ENCODE measurements at regions not wholly inside any gene's neighbourhood (a gene's known extent, or its start where the extent isn't known, plus 50 kb on each side); places are given as distances from the start of the nearest gene placed in this dataset.

DNA sequence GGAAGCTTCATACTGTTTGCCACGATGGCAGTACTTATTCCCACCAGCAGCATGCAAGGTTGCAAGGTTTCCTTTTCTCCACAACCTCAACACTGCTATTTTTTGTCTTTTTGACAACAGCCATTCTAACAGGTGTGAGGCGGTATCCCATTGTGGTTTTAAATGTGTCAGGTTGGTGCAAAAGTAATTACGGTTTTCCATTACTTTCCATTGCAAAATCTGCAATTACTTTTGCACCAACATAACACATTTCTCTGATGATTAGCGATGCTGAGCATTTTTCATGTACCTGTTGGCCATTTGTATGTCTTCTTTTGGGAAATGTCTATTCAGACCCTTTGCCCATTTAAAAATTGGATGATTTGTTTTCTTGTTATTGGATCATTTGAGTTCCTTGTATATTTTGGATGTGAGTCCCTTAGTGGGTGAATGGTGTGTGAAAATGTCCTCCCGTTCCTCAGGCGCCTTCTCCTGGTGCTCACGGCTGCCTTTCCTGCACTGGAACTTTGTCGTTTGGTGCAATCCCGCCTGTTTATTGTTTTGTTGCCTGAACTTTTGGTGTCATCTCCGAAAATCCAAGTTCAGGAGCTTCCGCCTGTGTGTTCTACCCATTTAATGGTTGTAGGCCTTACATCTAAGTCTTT is 213.6 kb downstream of the KIF26A start:
- TF ChIP-seq ZNF670 (tag by site-specific recombination; IDR thresholded peaks at IDR 0.05; ENCODE audit: low read depth): no peak
- TF ChIP-seq, protein P1, sequence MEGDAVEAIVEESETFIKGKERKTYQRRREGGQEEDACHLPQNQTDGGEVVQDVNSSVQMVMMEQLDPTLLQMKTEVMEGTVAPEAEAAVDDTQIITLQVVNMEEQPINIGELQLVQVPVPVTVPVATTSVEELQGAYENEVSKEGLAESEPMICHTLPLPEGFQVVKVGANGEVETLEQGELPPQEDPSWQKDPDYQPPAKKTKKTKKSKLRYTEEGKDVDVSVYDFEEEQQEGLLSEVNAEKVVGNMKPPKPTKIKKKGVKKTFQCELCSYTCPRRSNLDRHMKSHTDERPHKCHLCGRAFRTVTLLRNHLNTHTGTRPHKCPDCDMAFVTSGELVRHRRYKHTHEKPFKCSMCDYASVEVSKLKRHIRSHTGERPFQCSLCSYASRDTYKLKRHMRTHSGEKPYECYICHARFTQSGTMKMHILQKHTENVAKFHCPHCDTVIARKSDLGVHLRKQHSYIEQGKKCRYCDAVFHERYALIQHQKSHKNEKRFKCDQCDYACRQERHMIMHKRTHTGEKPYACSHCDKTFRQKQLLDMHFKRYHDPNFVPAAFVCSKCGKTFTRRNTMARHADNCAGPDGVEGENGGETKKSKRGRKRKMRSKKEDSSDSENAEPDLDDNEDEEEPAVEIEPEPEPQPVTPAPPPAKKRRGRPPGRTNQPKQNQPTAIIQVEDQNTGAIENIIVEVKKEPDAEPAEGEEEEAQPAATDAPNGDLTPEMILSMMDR (tag by site-specific recombination; IDR thresholded peaks at IDR 0.05): no peak
- TF ChIP-seq, protein P2, sequence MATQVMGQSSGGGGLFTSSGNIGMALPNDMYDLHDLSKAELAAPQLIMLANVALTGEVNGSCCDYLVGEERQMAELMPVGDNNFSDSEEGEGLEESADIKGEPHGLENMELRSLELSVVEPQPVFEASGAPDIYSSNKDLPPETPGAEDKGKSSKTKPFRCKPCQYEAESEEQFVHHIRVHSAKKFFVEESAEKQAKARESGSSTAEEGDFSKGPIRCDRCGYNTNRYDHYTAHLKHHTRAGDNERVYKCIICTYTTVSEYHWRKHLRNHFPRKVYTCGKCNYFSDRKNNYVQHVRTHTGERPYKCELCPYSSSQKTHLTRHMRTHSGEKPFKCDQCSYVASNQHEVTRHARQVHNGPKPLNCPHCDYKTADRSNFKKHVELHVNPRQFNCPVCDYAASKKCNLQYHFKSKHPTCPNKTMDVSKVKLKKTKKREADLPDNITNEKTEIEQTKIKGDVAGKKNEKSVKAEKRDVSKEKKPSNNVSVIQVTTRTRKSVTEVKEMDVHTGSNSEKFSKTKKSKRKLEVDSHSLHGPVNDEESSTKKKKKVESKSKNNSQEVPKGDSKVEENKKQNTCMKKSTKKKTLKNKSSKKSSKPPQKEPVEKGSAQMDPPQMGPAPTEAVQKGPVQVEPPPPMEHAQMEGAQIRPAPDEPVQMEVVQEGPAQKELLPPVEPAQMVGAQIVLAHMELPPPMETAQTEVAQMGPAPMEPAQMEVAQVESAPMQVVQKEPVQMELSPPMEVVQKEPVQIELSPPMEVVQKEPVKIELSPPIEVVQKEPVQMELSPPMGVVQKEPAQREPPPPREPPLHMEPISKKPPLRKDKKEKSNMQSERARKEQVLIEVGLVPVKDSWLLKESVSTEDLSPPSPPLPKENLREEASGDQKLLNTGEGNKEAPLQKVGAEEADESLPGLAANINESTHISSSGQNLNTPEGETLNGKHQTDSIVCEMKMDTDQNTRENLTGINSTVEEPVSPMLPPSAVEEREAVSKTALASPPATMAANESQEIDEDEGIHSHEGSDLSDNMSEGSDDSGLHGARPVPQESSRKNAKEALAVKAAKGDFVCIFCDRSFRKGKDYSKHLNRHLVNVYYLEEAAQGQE (tag by site-specific recombination; IDR thresholded peaks at IDR 0.05): no peak
- TF ChIP-seq ZNF19 (tag by site-specific recombination; IDR thresholded peaks at IDR 0.05; ENCODE audit: low read depth): no peak
- no peak for TF ChIP-seq ZNF274 (IDR thresholded peaks at IDR 0.05; ENCODE audit: low read length)
- TF ChIP-seq ZNF274 (tag by site-specific recombination; IDR thresholded peaks at IDR 0.05; ENCODE audit: borderline replicate concordance): no peak
- no peak for TF ChIP-seq SP2 (tag by site-specific recombination; IDR thresholded peaks at IDR 0.05)

Measured in HEK293 (cell line).